Rectal smooth muscle tissue (tissue), 1 donor: ENCODE measurements at regions not wholly inside any gene's neighbourhood (a gene's known extent, or its start where the extent isn't known, plus 50 kb on each side); places are given as distances from the start of the nearest gene placed in this dataset.

ENCODE experiments used
- H3K27ac ChIP-seq: one replicate; pipeline ENCODE4 v1.7.0; 2013; ENCODE audit warnings: low read depth, low read length, inconsistent platforms
- H3K27me3 ChIP-seq: one replicate; pipeline ENCODE4 v1.7.0; 2013; ENCODE audit warnings: low read length; ENCODE audit not compliant: control insufficient read depth, insufficient read depth
- H3K36me3 ChIP-seq: one replicate; pipeline ENCODE4 v1.7.0; 2013; ENCODE audit warnings: low read length; ENCODE audit not compliant: control insufficient read depth, insufficient read depth
- H3K4me1 ChIP-seq: one replicate; pipeline ENCODE4 v1.7.0; 2013; ENCODE audit warnings: low read length; ENCODE audit not compliant: control insufficient read depth, insufficient read depth
- H3K4me3 ChIP-seq: one replicate; pipeline ENCODE4 v1.7.0; 2013; ENCODE audit warnings: low read length
- H3K9ac ChIP-seq: one replicate; pipeline ENCODE4 v1.7.0; 2013; ENCODE audit warnings: low read length

DNA sequence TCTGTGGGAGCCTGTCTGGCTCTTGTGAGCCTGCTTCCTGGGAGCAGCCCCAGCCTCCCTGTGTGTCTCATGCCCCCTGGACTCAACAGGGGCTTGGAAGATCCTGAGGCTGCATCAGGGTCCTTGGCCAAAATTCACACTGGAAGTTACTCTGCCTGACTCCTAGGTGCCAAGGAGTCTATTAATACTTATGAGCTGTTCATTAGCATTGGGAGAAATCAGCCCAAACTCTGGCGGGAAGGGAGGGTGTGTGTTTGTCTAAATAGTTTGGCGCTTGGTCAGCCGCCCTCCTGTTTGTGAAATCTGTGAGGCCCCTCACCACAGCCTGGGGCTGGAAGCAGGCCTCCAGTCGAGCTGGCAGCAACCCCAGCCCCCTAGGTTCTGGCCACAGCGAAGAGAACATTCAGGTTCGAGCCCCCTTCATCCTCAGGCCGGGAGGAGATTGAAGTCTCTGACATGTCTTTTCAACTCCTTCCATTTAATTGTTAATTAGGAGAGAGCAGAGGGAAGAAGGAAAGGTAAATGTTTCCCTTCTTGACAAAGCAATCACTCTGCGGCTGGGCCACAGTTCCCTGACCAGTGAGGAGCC is 82.1 kb upstream of the F3 start:
- Histone ChIP-seq H3K4me1 (no peaks in the 10 kb centered on the region), H3K9ac (no peak overlapping the region), H3K27ac (no peak overlapping the region), H3K36me3 (no peaks in the 10 kb centered on the region), H3K4me3 (no peak overlapping the region), H3K27me3 (no peaks in the 10 kb centered on the region)

GRCh38 chr1:94622757-94623156 is 81.2 kb upstream of the F3 start:
- Histone ChIP-seq H3K4me1 (no peaks in the 10 kb centered on the region), H3K27me3 (no peaks in the 10 kb centered on the region), H3K27ac (no peak overlapping the region), H3K4me3 (no peak overlapping the region), H3K9ac (no peak overlapping the region), H3K36me3 (no peaks in the 10 kb centered on the region)

GRCh38 chr1:94621802-94622201 is 80.2 kb upstream of the F3 start:
- Histone ChIP-seq H3K9ac (no peak overlapping the region), H3K27me3 (no peaks in the 10 kb centered on the region), H3K4me1 (no peaks in the 10 kb centered on the region), H3K4me3 (no peak overlapping the region), H3K27ac (no peak overlapping the region), H3K36me3 (no peaks in the 10 kb centered on the region)

DNA sequence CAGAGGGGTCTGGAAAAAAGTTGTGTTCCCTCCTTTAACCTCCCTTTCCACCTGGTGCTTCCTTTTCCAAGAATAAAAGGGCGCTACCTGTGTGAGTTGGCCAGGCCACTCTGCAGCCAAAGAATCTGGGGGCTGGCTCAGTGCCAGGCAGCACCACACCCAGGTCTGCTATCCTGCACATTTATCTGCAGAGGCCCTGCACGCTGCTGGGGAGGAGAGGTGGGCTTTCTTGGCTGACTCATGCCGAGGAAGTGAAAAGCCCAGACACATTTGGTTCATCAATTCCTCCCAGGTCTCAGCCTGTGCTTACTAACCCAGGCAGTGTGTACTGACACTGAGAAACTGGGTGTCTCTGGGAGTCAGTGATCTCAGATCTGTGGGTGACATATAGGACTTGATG is 79.8 kb upstream of the F3 start:
- Histone ChIP-seq H3K36me3 (no peaks in the 10 kb centered on the region), H3K4me1 (no peaks in the 10 kb centered on the region), H3K27ac (no peak overlapping the region), H3K9ac (no peak overlapping the region), H3K4me3 (no peak overlapping the region), H3K27me3 (no peaks in the 10 kb centered on the region)

GRCh38 chr1:94620345-94621031 is 78.9 kb upstream of the F3 start:
- Histone ChIP-seq H3K27ac (no peak overlapping the region), H3K4me3 (no peak overlapping the region), H3K4me1 (no peaks in the 10 kb centered on the region), H3K27me3 (no peaks in the 10 kb centered on the region), H3K9ac (no peak overlapping the region), H3K36me3 (no peaks in the 10 kb centered on the region)

DNA sequence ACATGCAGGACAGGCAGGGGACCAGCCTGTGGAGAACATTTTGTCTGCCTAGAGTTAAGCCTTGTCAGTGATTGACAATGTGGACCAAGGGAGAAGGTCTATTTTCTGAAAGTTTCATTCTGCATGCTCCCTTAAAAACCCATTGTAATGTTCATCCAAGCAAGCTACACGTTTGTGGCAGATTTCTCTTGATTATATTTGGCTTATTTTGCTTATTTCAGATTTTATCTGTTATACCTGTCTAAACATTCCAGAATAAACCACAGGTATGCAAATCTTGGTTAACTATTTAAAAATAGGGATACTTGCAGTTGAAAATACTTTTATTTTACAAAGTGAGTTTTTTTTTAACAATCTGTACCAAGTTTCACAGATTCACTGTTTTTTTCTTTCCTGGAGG is 78.2 kb upstream of the F3 start:
- Histone ChIP-seq H3K4me1 (no peaks in the 10 kb centered on the region), H3K9ac (no peak overlapping the region), H3K27me3 (no peaks in the 10 kb centered on the region), H3K4me3 (no peak overlapping the region), H3K36me3 (no peaks in the 10 kb centered on the region), H3K27ac (no peak overlapping the region)

DNA sequence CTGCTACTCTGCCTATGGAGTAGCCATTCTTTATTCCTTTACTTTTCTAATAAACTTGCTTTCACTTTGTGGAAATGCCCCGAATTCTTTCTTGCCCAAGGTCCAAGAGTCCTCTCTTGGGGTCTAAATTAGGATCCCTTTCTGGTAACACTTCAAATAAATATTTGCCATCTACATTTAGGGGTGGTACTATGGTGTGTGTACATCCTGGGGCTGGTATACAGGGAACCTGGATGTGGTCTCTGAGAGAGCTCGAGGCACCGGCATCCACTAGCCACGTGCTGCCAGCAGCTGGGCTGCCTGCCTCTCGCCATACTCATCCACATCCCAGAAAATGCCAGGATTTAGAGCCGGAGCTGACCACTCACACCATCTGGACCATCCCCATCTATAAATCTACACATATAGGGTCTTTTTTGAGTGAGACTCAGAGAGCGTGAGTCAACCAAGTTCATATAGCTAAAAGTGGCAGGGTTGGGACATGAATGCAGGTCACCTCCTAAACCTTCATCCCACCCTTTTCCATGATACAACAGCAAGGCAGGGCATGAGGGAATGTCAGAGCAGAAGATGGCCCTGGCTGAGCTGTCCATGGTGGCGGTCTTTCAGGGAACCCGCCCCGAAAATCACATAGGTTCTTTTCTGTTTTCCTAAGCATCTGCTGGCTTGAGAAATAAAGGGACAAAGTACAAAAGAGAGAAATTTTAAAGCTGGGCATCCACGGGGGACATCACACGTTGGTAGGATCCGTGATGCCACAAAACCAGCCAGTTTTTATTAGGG is 76.6 kb upstream of the F3 start:
- no peak overlapping the region for H3K27ac ChIP-seq
- no peaks in the 10 kb centered on the region for H3K36me3 ChIP-seq
- no peaks in the 10 kb centered on the region for H3K4me1 ChIP-seq
- H3K9ac ChIP-seq = no peak overlapping the region
- H3K4me3 ChIP-seq = no peak overlapping the region
- H3K27me3 ChIP-seq = no peaks in the 10 kb centered on the region

DNA sequence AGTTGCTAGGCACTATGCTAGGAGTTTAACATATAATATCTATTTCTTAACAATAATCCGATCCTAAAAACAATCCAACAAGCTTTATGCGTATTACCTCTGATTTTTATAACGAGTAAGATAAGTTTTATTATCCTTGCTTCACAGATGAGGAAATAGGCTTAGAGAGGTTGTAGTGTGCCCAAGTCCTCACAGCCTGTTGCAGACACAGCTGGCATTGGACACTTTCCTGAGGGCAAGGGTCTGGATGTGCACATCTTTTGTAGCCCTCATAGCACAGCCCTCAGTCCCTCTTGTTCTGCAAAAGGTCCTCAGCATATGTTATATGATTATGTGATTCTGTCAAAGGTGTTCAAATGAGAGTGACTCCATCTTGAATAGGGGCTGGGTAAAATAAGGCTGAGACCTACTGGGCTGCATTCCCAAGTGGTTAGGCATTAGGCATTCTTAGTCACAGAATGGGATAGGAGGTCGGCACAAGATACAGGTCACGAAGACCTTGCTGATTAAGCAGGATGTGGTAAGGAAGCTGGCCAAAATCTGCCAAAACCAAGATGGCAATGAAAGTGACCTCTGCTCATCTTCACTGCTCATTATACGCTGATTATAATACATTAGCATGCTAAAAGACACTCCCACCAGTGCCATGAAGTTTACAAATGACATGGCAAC is 75.7 kb upstream of the F3 start:
- Histone ChIP-seq H3K4me3 (no peak overlapping the region), H3K4me1 (no peaks in the 10 kb centered on the region), H3K9ac (no peak overlapping the region), H3K27ac (no peak overlapping the region), H3K36me3 (no peaks in the 10 kb centered on the region), H3K27me3 (no peaks in the 10 kb centered on the region)

DNA sequence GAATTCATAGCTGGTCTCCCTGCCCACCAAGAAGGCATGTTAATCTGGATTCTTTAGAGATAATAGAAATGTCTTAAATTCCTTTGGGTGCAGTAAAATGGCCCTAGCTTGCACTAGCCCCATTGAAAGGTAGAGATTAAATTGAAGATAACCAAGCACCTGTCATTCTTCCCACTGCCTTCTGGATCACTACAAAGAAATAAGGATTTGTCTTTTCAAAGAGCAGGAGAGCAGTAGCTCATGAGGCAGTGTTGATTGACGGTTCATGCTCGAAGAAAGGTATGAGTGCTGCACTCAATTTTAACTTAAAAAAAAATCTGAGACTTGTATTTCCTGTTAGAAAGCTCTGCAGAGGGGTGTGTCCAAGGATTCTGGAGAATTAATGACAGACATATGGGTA is 74.9 kb upstream of the F3 start:
- H3K4me3 ChIP-seq = no peak overlapping the region
- H3K36me3 ChIP-seq = no peaks in the 10 kb centered on the region
- no peaks in the 10 kb centered on the region for H3K27me3 ChIP-seq
- no peaks in the 10 kb centered on the region for H3K4me1 ChIP-seq
- no peak overlapping the region for H3K9ac ChIP-seq
- no peak overlapping the region for H3K27ac ChIP-seq

DNA sequence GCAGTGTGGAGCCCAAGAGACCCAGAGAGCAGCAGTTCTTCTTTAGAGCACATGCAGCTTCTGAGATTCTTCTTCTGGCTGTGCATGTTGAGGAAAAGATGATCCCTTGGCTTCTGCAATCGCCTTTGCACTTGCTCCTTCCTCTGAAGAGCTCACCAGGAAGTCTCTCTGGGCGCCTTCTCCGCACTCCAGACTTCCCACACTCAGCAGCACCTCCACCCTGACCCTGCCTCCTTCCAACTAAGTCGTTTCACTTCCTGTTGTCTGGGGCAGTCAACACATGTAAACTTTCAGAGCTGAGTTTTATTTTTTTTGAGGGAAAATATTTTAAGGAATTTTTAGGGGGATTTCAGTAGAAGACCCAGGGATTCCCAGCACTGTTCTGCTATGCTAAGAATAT is 73.4 kb upstream of the F3 start:
- H3K36me3 ChIP-seq = no peaks in the 10 kb centered on the region
- H3K27ac ChIP-seq = no peak overlapping the region
- no peak overlapping the region for H3K4me3 ChIP-seq
- H3K4me1 ChIP-seq = no peaks in the 10 kb centered on the region
- H3K27me3 ChIP-seq = no peaks in the 10 kb centered on the region
- no peak overlapping the region for H3K9ac ChIP-seq

- no peak overlapping the region for H3K4me3 ChIP-seq
- no peak overlapping the region for H3K27ac ChIP-seq
- no peaks in the 10 kb centered on the region for H3K36me3 ChIP-seq
- no peaks in the 10 kb centered on the region for H3K27me3 ChIP-seq
- no peak overlapping the region for H3K9ac ChIP-seq
- H3K4me1 ChIP-seq = no peaks in the 10 kb centered on the region
These were observed 72.7 kb upstream of the F3 start for GRCh38 chr1:94614168-94614815.

- H3K4me1 ChIP-seq = no peaks in the 10 kb centered on the region
- H3K9ac ChIP-seq = no peak overlapping the region
- no peak overlapping the region for H3K4me3 ChIP-seq
- H3K36me3 ChIP-seq = no peaks in the 10 kb centered on the region
- no peaks in the 10 kb centered on the region for H3K27me3 ChIP-seq
- no peak overlapping the region for H3K27ac ChIP-seq
These were observed 71.1 kb upstream of the F3 start for GRCh38 chr1:94612525-94613204.
